ENCODE measurements at regions not wholly inside any gene's neighbourhood (a gene's known extent, or its start where the extent isn't known, plus 50 kb on each side); places are given as distances from the start of the nearest gene placed in this dataset.

- H3K27ac ChIP-seq (ENCODE audit: low read depth), result no peak overlapping the region
- H3K9me2 ChIP-seq (ENCODE audit: insufficient read depth), result no peaks in the 10 kb centered on the region
- no peaks in the 10 kb centered on the region for H4K20me1 ChIP-seq (replicated peaks; ENCODE audit: insufficient read depth)
- no peaks in the 10 kb centered on the region for H3F3A ChIP-seq (replicated peaks; ENCODE audit: low read depth)
- Mint-ChIP-seq H3K4me1 (peaks cover 36% of the 10 kb centered on the region), H3K4me3 (no peak overlapping the region), H3K36me3 (ENCODE audit: low read depth) (no peaks in the 10 kb centered on the region; the same call in 2 of the 3 replicates), H3K27me3 (ENCODE audit: insufficient read depth, low read depth, poor library complexity) (no peaks in the 10 kb centered on the region), H3K9me3 (no peaks in the 10 kb centered on the region), H3K27ac (no peak overlapping the region)
- no peaks in the 10 kb centered on the region for H3K36me3 ChIP-seq (ENCODE audit: insufficient read depth)
- no peak overlapping the region for H3K4me2 ChIP-seq
- H2AFZ ChIP-seq, result no peak overlapping the region
- TF ChIP-seq ZNF331 (CRISPR knock-in tag; IDR thresholded peaks at IDR 0.05; ENCODE audit: low read depth) (no peak), CREB1 (CRISPR knock-in tag; IDR thresholded peaks at IDR 0.05; ENCODE audit: low read depth) (no peak), NANOG (IDR thresholded peaks at IDR 0.05; ENCODE audit: borderline replicate concordance) (no peak), CTCF (conservative IDR thresholded peaks at IDR 0.05; ENCODE audit: low read depth in 2 of 2) (no peak), EZH2 (IDR thresholded peaks at IDR 0.05; ENCODE audit: low read depth, unreplicated experiment) (no peak), POLR2AphosphoS5 (IDR thresholded peaks at IDR 0.05; ENCODE audit: low read depth) (no peak), ZNF462 (CRISPR knock-in tag; IDR thresholded peaks at IDR 0.05) (no peak), EZH2phosphoT487 (IDR thresholded peaks at IDR 0.05; ENCODE audit: unreplicated experiment) (no peak)
- H3K27me3 ChIP-seq (ENCODE audit: insufficient read depth), result no peaks in the 10 kb centered on the region
- ATAC-seq (no peak), DNase-seq (ENCODE audit: low spot score) (no peak)
- H3K4me3 ChIP-seq, result no peak overlapping the region
- H3K4me1 ChIP-seq (ENCODE audit: insufficient read depth), result peaks cover 41% of the 10 kb centered on the region
- H3K79me2 ChIP-seq (replicated peaks; ENCODE audit: insufficient read depth), result no peaks in the 10 kb centered on the region
Measured at GRCh38 chr12:38488866-38489265, 172.3 kb downstream of the ALG10B start.

All from GM23338 (cell line).